ENCODE measurements at regions not wholly inside any gene's neighbourhood (a gene's known extent, or its start where the extent isn't known, plus 50 kb on each side); places are given as distances from the start of the nearest gene placed in this dataset.

- Histone ChIP-seq H2AFZ (ENCODE audit: low read length) (no peak overlapping the region), H4K20me1 (ENCODE audit: low read length) (no peaks in the 10 kb centered on the region), H3K27ac (ENCODE audit: low read length) (peak overlapping the region; percentile 37), H3K4me3 (ENCODE audit: low read length) (no peak overlapping the region), H3K36me3 (ENCODE audit: low read depth, low read length) (no peaks in the 10 kb centered on the region), H3K79me2 (ENCODE audit: low read length) (no peaks in the 10 kb centered on the region), H3K9me3 (ENCODE audit: low read length) (no peaks in the 10 kb centered on the region), H3K27me3 (ENCODE audit: low read length) (no peaks in the 10 kb centered on the region), H3K4me1 (ENCODE audit: insufficient read depth, low read length) (peaks cover 9% of the 10 kb centered on the region; the same call in 1 of the 2 replicates), H3K9ac (ENCODE audit: low read length) (no peak overlapping the region), H3K9me2 (replicated peaks; ENCODE audit: low read length) (no peaks in the 10 kb centered on the region), H3F3A (ENCODE audit: low read length, unreplicated experiment) (no peaks in the 10 kb centered on the region), H3K4me2 (ENCODE audit: low read length) (peak overlapping the region; percentile 4; the same call in 1 of the 2 replicates)
- ATAC-seq = peak; percentile 95
- CTCF ChIA-PET = no interaction called here
- BruUV-seq (replicated peaks) = no TSS peak
- no peak for TF ChIP-seq CTCF (conservative IDR thresholded peaks at IDR 0.05; ENCODE audit: low read depth, low read length)
- no peak for TF ChIP-seq EZH2 (IDR thresholded peaks at IDR 0.05; ENCODE audit: low read length, unreplicated experiment)
- intact Hi-C loops (cut with micrococcal nuclease) = no loop called here
- peak; percentile 77 for DNase-seq
- POLR2A ChIA-PET (ENCODE audit: unreplicated experiment) = no interaction called here
Observed at GRCh38 chr3:167876620-167877281, 141.2 kb downstream of the SERPINI1 start.

Data from PC-3 (cell line).